G401 (cell line): ENCODE measurements at regions not wholly inside any gene's neighbourhood (a gene's known extent, or its start where the extent isn't known, plus 50 kb on each side); places are given as distances from the start of the nearest gene placed in this dataset.

Experiments used
- DNase-seq: peaks from one replicate; pipeline ENCODE4 v3.0.0-alpha.2; 2015; ENCODE audit warnings: low spot score
- in situ Hi-C: cut with HindIII; loops from 2 replicates; pipeline ENCODE4 v1.10.0; 2016; ENCODE audit warnings: low sequenced_read_pairs, mixed read lengths

GRCh38 chr14:45492876-45493275, 239.9 kb upstream of the MIS18BP1 start:
- no peak for DNase-seq
- in situ Hi-C loops = no loop called here

DNA sequence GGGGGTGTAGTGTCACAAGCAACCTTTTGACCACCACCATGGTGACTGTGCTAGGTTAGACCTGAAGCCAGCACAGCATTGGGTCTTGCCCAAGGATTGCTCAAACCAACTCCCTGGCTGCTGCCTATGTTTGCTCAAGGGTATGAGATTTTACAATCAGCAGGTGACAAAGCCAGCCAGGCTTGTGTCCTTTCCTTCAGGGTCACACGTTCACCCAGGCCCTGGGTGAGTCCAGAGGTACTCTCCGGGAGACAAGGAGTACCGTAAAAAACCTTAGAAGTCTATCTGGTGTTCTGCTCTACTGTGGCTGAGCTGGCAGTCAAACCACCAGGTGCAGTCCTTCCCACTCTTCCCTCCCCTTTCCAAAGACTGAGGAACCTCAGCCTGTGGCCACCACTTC, 238.9 kb upstream of the MIS18BP1 start:
- no peak for DNase-seq
- in situ Hi-C loops = no loop called here

DNA sequence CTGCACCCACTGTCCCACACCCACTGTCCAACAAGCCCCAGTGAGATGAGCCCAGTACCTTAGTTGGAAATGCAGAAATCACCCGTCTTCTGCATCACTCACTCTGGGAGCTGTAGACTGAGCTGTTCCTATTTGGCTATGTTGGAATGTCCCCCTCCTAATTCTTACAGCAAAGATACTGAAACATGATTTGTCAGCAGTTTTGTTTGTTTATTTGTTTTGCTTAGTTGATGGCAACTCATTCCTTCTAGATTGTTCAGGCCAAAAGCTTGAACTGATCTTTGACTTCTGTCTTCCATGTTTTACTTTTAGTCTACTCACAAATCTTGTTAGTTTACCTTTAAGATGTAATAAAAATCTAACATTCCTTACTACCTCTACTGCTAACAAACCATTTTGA, 233.6 kb upstream of the MIS18BP1 start:
- no peak for DNase-seq
- in situ Hi-C loops = no loop called here

DNA sequence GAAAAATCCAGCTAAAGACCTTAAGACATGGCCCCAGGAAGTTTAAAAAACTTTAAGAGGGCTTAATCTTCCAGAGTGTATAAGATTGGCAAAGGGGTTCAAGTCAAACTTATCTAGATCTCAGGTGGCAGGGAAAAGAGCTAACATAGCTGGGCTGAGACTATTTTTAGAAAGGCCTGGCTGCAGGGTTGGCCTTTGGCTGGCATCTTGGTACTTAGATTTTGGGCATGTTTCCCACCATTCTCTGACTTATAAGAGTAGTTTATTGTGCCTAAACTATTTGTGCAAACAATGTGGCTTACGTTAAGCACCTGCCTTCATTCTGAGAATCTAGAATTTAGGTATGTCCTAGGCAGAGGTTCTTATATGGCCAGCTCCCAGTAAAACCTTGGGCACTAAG, 214.0 kb upstream of the MIS18BP1 start:
- in situ Hi-C loops = no loop called here
- DNase-seq = no peak

- no peak for DNase-seq
- in situ Hi-C loops = no loop called here
These were observed 181.2 kb upstream of the MIS18BP1 start for GRCh38 chr14:45434221-45434620.

- in situ Hi-C loops = no loop called here
- peak; percentile 15 for DNase-seq
These were observed 173.8 kb upstream of the MIS18BP1 start for GRCh38 chr14:45426685-45427282.

- no peak for DNase-seq
- in situ Hi-C loops = no loop called here
These were observed 153.9 kb upstream of the MIS18BP1 start for GRCh38 chr14:45406942-45407341.

- in situ Hi-C loops = no loop called here
- DNase-seq = no peak
These were observed 148.1 kb upstream of the MIS18BP1 start for GRCh38 chr14:45400950-45401640.

GRCh38 chr14:45400509-45400908, 147.5 kb upstream of the MIS18BP1 start:
- in situ Hi-C loops = no loop called here

DNA sequence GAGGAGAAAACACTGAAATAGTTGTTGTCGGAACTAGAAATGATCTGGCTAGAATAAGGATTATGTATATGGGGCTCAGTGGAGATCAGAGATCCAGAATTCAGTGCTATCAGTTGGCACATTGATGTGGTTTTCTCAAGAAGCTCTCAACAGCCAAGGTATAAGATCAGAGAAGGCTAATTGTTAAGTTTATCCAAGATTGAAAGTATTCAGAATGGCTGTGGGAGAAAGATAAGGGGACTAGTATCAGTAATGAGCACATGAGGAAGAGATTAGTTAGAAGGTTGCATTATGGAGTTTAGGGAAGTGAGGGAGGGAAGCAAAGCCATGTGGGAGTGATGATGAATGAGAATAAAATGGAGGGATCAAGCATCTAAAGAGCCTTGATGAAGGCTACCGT, 128.1 kb upstream of the MIS18BP1 start:
- in situ Hi-C loops = no loop called here
- DNase-seq = no peak

More at GRCh38 chr14:45400509-45400908, 147.5 kb upstream of the MIS18BP1 start:
- no peak for DNase-seq

DNA sequence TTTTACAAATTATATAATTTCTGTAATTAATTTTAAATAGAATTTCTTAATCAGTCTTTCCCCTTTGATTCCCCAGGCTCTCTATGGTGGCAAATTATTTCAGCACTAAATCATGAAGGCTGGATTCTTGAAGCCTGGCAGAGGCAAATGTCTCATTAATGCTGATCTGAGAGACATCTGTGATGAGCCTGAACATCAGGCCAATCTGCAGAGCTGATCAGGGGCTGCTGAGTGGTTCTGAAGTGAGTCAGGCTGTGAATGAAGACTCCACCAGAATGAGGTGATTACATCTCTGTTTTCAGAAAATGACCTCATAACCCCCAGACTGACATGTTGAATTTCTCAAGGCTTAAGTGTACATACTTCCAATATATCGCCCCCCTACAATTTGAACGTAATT, 124.2 kb upstream of the MIS18BP1 start:
- in situ Hi-C loops = no loop called here
- DNase-seq = no peak

- DNase-seq = no peak
- in situ Hi-C loops = no loop called here
These were observed 120.9 kb upstream of the MIS18BP1 start for GRCh38 chr14:45373877-45374276.

DNA sequence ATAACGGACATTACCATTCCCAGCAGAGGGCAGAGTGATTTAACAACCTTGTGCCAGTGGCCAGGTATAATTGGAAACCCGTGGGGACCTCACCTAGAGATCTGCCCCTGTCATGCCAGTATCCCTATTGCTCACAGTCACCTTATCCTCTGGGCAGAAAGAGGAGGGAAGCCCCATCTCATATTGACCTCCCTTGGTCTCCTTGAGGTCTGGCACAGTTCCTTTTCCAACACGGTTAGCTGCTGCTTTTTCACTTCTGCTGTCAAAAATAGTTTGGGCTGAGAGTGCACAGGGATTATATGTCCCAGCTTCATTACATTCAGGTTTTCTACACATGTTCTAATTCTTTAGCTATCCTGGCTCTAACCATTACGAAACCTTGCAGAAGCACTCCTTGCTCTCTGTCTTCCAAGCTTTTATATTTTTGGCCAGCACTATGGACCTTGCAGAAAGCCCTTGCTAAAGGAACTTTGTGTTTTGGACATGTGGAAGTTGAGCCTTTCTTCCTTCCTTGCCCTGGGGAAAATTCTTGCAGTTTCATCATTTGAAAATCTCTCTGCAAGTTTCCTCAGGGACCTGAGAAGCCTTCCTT, 111.7 kb upstream of the MIS18BP1 start:
- no peak for DNase-seq

GRCh38 chr14:45362505-45362904, 109.5 kb upstream of the MIS18BP1 start:
- in situ Hi-C loops = no loop called here

More for the DNA sequence above, 111.7 kb upstream of the MIS18BP1 start:
- in situ Hi-C loops = no loop called here

GRCh38 chr14:45361727-45362126, 108.7 kb upstream of the MIS18BP1 start:
- in situ Hi-C loops = no loop called here
- DNase-seq = no peak

More at GRCh38 chr14:45362505-45362904, 109.5 kb upstream of the MIS18BP1 start:
- DNase-seq = no peak

- DNase-seq = no peak
- in situ Hi-C loops = no loop called here
These were observed 106.7 kb upstream of the MIS18BP1 start for GRCh38 chr14:45359746-45360145.

DNA sequence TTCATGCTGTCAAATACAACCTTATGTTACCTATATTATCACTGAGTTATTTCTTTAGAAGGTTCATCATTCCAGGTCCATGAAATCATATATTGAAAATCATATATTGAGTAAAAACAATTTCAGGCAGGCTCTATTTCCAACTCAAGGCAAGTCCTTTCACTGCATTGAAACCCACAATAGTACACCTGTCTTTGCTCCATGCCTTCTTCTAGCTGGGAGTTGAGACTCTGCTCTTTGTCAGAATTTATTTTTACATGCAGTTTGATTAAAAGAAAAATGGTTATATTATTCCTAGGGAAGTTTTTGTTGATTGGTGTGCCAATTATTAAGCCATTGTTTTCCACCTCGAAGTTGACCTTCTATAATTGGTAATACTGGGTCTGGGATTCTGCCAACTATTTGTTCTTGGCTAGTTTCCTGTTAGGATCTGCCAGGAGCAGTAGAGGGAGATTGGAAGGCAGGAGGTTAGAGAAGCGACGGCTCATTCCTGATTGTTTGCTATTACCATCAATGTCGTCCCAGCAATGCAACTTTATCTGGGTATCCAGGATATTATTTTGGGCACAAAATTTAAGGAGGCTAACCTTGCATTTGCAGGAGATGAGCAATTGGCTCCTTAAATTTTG, 79.5 kb upstream of the MIS18BP1 start:
- in situ Hi-C loops = no loop called here
- DNase-seq = no peak

- DNase-seq = no peak
- in situ Hi-C loops = no loop called here
These were observed 55.9 kb upstream of the MIS18BP1 start for GRCh38 chr14:45308745-45309397.
